NCI-H2029 (cell line): ENCODE measurements at regions not wholly inside any gene's neighbourhood (a gene's known extent, or its start where the extent isn't known, plus 50 kb on each side); places are given as distances from the start of the nearest gene placed in this dataset.
"Not testable (repeated sequence)": the region's sequence is repeated elsewhere in the genome, so short reads cannot be mapped to it uniquely, and the experiment has no call there.

Experiments
- DNase-seq: peaks from one replicate; lab custom pipeline; 2025; lab: John Stamatoyannopoulos, UW

GRCh38 chr5:118377420-118377819 is 610.9 kb downstream of the DTWD2 start:
- no peak for DNase-seq

GRCh38 chr5:118371973-118372831 is 616.1 kb downstream of the DTWD2 start:
- no peak for DNase-seq

DNA sequence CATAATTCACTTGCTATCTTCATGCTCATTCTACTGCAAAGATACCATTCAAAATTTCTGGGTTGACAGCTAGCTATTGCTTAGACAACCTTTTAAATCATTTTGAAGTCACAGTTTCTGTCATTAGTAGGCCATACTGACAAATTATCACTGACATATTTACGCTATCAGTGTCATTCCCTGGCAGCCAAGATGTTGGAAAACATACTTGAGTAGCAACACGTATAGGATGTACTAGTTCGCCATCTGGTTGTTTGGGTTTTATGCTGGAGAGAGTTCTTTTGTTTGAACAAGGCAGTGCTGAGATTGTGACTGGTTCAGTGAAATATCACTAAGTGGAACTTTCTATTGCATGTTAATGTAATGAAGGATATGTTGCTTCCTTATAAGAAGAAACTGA is 621.9 kb downstream of the DTWD2 start:
- DNase-seq, result no peak

GRCh38 chr5:118365718-118366117 is 622.6 kb downstream of the DTWD2 start:
- DNase-seq, result no peak

GRCh38 chr5:118354797-118355196 is 633.5 kb downstream of the DTWD2 start:
- DNase-seq, result no peak

DNA sequence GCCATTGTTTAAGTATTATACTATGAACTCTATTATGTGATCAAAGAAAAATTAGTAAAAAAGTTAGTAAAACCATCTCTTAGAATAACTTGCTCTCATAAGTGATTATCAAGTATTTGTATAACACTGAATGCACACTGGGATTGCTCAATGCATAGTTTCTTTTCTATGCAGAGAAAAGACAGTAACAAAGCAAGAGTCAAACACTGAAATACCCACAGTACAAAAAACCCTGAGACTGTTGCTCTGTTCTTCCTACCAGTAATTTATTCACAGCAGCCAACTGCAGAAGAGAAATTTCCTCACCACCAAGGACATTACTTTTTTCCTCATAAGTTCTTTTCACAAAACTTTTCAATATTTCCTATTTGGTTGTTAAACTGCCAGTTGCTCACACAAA is 634.4 kb downstream of the DTWD2 start:
- no peak for DNase-seq

- no peak for DNase-seq
These were observed 651.9 kb downstream of the DTWD2 start for GRCh38 chr5:118336468-118336867.

DNA sequence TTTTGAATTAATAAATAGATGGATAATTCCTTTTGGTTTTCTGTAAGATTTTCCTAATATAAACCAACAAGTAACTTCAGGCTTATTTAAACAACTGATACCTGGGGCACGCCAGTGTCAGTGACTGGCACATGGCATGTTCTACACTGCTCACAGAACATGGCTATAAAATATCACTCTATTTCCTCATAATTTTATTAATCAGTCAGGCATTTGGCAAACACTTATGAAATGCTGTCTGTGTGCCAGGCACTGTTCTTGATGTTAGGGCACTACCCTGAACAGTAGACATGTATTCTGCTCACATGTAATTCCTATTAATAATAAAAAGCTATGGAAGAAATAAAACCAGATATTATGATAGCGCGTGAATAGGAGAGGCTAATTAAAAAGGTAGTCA is 661.0 kb downstream of the DTWD2 start:
- DNase-seq, result no peak

GRCh38 chr5:118326481-118327045 is 661.8 kb downstream of the DTWD2 start:
- DNase-seq, result no peak

- DNase-seq, result no peak
These were observed 662.4 kb downstream of the DTWD2 start for GRCh38 chr5:118325931-118326330.

DNA sequence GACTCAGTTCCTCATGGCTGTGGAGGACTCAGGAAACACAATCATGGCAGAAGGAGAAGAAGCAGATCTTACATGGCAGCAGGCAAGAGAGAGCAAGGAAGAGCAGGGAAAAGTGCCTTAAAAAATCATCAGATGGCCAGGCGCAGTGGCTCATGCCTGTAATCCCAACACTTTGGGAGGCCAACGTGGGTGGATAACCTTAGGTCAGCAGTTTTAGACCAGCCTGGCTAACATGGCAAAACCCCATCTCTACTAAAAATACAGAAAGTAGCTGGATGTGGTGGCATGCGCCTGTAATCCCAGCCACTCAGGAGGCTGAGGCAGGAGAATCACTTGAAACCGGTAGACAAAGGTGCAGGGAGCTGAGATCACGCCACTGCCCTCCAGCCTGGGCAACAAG is 664.6 kb downstream of the DTWD2 start:
- not testable (repeated sequence) for DNase-seq

GRCh38 chr5:118321081-118321480 is 667.3 kb downstream of the DTWD2 start:
- no peak for DNase-seq

DNA sequence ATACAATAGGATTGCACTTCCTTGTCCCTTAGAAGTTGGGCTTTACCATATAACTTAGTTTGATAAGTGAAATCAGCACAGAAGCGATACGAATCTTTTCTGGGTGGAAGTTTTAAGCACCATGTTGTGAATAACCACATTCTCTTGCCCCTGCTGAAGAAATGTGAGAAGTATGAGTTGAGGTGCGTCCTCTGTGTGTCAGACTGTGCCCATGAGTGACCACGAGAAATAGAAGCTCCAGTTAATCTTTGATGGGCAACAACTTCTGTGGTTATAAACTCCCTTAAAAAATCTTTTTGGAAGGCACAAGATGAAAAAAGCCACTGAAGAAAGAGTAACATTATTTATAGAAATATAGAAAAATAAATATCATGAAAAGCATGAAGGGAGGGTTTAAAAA is 668.2 kb downstream of the DTWD2 start:
- no peak for DNase-seq

GRCh38 chr5:118314931-118315330 is 673.4 kb downstream of the DTWD2 start:
- DNase-seq, result no peak

- DNase-seq, result no peak
These were observed 677.1 kb downstream of the DTWD2 start for GRCh38 chr5:118311103-118311819.

DNA sequence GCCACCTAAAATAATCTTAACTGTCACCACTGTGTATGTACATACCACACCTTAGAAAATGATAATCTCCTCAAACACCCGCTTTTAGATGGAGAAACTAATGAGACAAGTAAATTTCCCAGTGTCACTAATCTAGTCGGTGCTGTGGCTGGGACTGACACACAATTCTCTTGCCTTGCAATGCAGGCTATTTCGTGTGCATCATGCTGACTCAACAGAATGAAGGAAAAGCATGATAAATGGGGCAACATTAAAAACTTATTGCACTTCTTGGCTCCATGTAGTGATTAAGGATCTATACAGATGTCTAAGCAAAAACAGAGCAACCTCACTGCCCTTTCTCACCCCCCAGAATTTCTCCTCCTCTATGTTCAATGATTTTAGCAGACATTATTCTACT is 677.9 kb downstream of the DTWD2 start:
- no peak for DNase-seq

- DNase-seq, result no peak
These were observed 685.1 kb downstream of the DTWD2 start for GRCh38 chr5:118303296-118303695.

GRCh38 chr5:118302786-118303185 is 685.6 kb downstream of the DTWD2 start:
- no peak for DNase-seq

GRCh38 chr5:118301696-118302095 is 686.7 kb downstream of the DTWD2 start:
- no peak for DNase-seq

DNA sequence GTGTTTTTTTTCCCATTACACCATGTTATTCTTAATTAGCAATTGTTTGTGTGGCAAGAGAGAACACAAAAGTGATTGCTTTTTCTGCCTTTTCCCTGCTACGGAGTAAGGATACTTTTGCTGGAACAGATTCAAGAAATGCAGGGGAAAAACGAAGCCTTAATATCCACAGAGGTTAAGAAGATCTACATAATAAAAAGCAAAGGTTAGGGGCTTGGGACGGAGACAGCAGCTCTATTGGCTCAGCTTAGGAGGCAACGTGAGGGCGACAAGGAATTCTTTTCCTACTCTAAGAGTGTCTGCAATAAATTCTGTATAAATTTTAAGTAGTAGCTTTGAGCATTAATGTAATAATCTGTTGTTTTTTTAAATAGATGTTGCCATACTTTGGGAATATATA is 693.3 kb downstream of the DTWD2 start:
- no peak for DNase-seq

DNA sequence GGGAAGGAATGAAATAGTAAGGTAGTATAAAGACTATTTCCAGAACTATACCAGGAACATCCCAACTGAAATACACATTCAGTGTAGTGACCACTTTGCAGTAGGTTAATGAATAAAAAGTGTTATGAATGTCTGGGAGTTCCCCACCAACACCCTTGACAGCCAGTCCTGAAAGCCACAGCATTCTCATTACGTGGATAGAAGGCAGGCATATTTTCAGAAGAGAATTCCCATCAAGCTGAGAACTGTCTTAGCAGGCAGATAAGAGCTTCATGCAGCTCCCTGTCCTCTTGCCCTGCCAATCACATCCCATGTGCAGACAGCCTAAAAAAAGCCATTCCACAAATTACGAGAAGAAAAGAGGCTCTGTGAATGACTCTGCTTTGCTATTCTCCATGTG is 695.0 kb downstream of the DTWD2 start:
- no peak for DNase-seq

GRCh38 chr5:118290204-118290603 is 698.1 kb downstream of the DTWD2 start:
- no peak for DNase-seq

DNA sequence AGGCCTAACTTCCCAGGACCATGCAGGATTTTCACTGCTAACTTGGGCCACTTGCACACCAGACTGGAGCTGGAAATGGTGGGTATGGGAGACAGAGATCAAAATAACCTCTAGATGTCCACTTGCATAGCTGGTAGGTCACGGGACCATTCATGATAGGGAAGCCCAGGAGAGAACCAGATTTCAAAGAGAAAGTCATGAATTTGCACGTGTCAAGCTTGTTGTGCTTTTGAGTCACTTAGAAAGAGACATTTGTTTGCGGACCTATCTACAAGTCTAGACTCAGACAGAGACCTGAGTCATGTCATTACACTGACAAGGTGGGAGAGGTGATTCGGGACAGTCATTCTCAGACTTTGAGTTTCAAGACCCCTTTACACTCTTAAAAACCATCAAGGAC is 704.1 kb downstream of the DTWD2 start:
- not testable (repeated sequence) for DNase-seq
